HG02885 (cell line): ENCODE measurements at regions not wholly inside any gene's neighbourhood (a gene's known extent, or its start where the extent isn't known, plus 50 kb on each side); places are given as distances from the start of the nearest gene placed in this dataset.

Experiments used
- ATAC-seq: cut with Tn5 transposase; IDR thresholded peaks from one replicate; pipeline ENCODE4 v1.9.1; 2021; ENCODE audit warnings: mild to moderate bottlenecking; ENCODE audit not compliant: unreplicated experiment, poor library complexity

- ATAC-seq = no peak
Observed at GRCh38 chr21:38733972-38734546, 71.7 kb upstream of the ETS2 start.

- ATAC-seq = no peak
Observed at GRCh38 chr21:38734646-38735365, 70.9 kb upstream of the ETS2 start.

GRCh38 chr21:38735626-38736206 is 70.0 kb upstream of the ETS2 start:
- no peak for ATAC-seq

GRCh38 chr21:38740090-38740489 is 65.6 kb upstream of the ETS2 start:
- ATAC-seq = no peak

GRCh38 chr21:38741092-38741949 is 64.4 kb upstream of the ETS2 start:
- no peak for ATAC-seq

GRCh38 chr21:38741950-38742256 is 63.8 kb upstream of the ETS2 start:
- no peak for ATAC-seq

- no peak for ATAC-seq
Observed at GRCh38 chr21:38742580-38743260, 63.0 kb upstream of the ETS2 start.

- no peak for ATAC-seq
Observed at GRCh38 chr21:38743772-38744529, 61.8 kb upstream of the ETS2 start.

- ATAC-seq = no peak
Observed at GRCh38 chr21:38744861-38745260, 60.9 kb upstream of the ETS2 start.

- no peak for ATAC-seq
Observed at GRCh38 chr21:38747810-38748209, 57.9 kb upstream of the ETS2 start.

GRCh38 chr21:38751379-38752050 is 54.2 kb upstream of the ETS2 start:
- ATAC-seq = no peak

- ATAC-seq = no peak
Observed at GRCh38 chr21:38752051-38752505, 53.7 kb upstream of the ETS2 start.

- ATAC-seq = no peak
Observed at GRCh38 chr21:38753114-38753513, 52.6 kb upstream of the ETS2 start.

GRCh38 chr21:38753557-38753971 is 52.2 kb upstream of the ETS2 start:
- no peak for ATAC-seq
